C4-2B (cell line): ENCODE measurements at regions not wholly inside any gene's neighbourhood (a gene's known extent, or its start where the extent isn't known, plus 50 kb on each side); places are given as distances from the start of the nearest gene placed in this dataset.

ENCODE experiments used
- H3K27ac ChIP-seq: fragments of 450-650 bp; 2 replicates; pipeline ENCODE4 v1.5.1; 2017
- ZFX ChIP-seq: fragments of 450-650 bp; IDR thresholded peaks from 2 replicates; pipeline ENCODE4 v1.6.1; 2017
- TF ChIP-seq, protein P1 (sequence below): fragments of 450-650 bp; conservative IDR thresholded peaks from 2 replicates; pipeline ENCODE4 v1.5.1; 2017; ENCODE audit warnings: mild to moderate bottlenecking

DNA sequence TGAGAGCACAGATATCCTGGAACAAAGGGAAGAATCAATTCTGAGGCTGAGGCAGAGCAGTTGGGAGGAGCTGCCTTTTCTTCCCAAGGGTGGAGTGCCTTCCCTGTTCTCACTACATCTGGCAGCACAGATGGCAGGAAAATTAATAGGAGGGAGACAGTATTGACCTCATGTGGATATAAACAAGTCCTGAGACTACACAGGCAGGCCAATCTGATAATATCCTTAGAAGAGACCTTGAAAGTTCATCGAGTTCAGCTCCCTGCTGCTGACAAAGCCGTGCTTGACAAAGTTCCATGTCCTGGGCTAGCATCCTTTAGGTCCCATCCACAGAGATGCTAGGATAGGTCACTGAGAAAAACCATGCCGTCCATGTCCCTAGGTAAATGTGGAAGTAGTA is 1451.5 kb downstream of the EFNB2 start:
- no peak for TF ChIP-seq ZFX
- TF ChIP-seq, protein P1, sequence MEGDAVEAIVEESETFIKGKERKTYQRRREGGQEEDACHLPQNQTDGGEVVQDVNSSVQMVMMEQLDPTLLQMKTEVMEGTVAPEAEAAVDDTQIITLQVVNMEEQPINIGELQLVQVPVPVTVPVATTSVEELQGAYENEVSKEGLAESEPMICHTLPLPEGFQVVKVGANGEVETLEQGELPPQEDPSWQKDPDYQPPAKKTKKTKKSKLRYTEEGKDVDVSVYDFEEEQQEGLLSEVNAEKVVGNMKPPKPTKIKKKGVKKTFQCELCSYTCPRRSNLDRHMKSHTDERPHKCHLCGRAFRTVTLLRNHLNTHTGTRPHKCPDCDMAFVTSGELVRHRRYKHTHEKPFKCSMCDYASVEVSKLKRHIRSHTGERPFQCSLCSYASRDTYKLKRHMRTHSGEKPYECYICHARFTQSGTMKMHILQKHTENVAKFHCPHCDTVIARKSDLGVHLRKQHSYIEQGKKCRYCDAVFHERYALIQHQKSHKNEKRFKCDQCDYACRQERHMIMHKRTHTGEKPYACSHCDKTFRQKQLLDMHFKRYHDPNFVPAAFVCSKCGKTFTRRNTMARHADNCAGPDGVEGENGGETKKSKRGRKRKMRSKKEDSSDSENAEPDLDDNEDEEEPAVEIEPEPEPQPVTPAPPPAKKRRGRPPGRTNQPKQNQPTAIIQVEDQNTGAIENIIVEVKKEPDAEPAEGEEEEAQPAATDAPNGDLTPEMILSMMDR, result no peak
- H3K27ac ChIP-seq, result no peak overlapping the region

DNA sequence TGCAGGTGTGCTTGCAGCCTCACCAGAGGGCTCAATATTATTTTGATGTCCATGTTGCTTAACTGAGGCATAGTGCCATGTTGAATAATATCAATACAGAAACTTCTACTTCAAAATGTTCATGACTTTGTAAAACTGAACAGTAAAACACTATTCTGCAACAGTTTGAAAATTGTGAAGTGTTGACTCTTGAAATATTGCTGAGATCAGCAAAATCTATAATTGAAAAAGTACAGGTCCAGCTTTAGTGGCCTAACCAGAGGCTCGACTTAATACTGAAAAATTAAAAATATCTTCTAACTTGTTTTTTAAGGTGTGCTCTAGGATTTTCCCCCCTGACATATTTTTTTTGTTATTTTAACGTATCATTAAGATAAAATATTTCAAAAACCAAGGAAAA is 1460.7 kb downstream of the EFNB2 start:
- no peak overlapping the region for H3K27ac ChIP-seq
- TF ChIP-seq, protein P1, result no peak
- no peak for TF ChIP-seq ZFX

DNA sequence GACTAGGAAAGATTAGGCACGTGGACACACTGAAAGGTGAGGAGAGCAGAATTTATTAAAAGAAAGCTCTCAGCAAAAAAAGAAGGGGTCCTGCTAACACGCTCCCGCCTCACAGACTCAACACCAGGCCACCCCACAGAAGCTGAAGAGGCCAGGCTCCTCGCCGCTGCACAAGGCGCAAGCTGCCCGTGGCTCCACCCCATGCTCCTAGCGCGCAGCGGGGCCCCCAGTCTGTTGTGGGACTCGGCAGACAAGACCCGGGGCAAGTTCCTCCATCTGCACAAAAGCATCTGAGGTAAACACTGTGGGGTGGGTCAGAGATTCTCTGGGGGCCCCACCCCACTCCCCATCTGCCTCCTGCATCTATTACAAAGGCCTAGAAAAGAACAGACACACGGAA is 1462.4 kb downstream of the EFNB2 start:
- TF ChIP-seq, protein P1, result no peak
- TF ChIP-seq ZFX, result no peak
- H3K27ac ChIP-seq, result no peak overlapping the region

DNA sequence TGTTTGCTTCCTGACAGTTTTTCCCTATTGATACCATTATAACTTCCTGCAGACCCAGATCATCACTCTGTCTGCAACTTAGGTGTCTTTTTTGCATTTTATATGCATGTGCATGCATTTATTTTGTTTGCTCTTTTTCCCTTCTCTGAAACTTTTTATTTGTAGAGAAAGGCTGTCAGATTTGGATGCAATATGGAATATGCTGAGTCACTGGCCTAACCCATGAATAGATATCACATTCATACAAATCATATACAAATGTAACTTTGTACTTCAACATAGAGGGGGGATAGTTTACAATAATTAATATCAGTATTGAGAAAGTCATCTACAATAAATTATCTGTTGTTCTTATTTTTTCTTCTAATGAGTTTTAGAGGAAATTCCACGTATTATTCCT is 1465.0 kb downstream of the EFNB2 start:
- no peak overlapping the region for H3K27ac ChIP-seq
- no peak for TF ChIP-seq ZFX
- TF ChIP-seq, protein P1, result no peak

DNA sequence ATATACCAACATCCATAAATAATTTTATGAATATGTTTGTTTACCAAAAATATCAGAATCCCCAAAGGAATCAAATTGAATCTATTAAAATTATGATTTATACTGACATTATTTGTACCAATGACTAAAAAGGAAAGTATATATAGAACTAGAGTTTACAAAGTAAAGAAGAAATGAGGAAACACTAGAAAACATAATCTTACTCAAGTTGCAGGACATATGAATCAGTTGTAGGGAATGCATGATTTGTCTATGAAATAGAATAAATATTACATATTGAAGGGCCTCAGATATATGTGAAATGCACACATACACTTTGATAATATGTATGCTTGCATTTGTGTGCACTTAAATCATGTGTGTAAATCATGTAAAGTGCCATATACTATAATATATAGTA is 1466.4 kb downstream of the EFNB2 start:
- H3K27ac ChIP-seq, result no peak overlapping the region
- TF ChIP-seq, protein P1, result no peak
- no peak for TF ChIP-seq ZFX

DNA sequence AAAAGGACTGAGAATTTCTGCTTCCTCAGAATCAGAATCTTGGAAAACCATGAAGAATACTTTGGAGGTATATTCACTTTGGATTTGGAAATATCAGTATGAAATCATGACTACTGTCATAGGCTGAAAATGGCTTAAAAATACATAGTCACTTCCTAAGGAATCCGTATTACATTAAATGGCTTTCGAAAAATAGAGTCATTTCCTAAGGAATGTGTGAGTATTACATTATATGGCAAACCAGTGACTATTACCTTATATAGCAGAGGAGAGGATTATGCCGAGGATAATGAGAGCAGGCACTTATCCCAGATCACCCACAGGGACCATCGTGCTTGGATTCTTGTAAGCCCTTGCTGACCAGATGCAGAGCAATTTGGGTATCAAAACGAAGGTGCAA is 1471.8 kb downstream of the EFNB2 start:
- TF ChIP-seq, protein P1, result no peak
- TF ChIP-seq ZFX, result no peak
- H3K27ac ChIP-seq, result no peak overlapping the region

DNA sequence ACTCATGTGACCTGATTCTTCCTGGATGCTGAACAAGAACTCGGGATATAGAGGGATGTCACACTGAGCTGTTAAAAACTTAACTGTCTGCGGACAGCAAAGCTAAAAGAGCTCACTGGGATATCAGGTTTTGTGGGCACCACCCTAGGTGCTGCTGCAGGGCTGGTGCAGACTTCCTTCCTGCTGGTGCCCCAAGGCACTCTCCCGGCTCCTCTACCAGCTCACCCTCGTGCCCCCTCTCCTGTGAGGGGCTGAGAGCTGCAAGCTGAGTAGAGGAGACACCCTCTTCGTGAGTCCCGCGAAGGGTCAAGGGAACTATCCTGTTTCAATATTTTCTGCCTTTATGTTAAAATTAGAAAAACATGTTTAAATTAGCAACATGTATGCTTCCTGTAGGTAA is 1475.7 kb downstream of the EFNB2 start:
- H3K27ac ChIP-seq, result no peak overlapping the region
- TF ChIP-seq, protein P1, result no peak
- no peak for TF ChIP-seq ZFX
